GM21447 (cell line): ENCODE measurements at regions not wholly inside any gene's neighbourhood (a gene's known extent, or its start where the extent isn't known, plus 50 kb on each side); places are given as distances from the start of the nearest gene placed in this dataset.

Experiments
- ATAC-seq: cut with Tn5 transposase; IDR thresholded peaks from one replicate; pipeline ENCODE4 v1.9.1; 2021; ENCODE audit not compliant: unreplicated experiment

- ATAC-seq = no peak
Observed at GRCh38 chr2:2523461-2524347, 192.6 kb upstream of the MYT1L start.

- ATAC-seq = no peak
Observed at GRCh38 chr2:2520401-2520811, 189.3 kb upstream of the MYT1L start.

- ATAC-seq = no peak
Observed at GRCh38 chr2:2519381-2519780, 188.3 kb upstream of the MYT1L start.

GRCh38 chr2:2517399-2517798 lies 186.3 kb upstream of the MYT1L start:
- no peak for ATAC-seq

GRCh38 chr2:2516386-2516785 lies 185.3 kb upstream of the MYT1L start:
- no peak for ATAC-seq

- no peak for ATAC-seq
Observed at GRCh38 chr2:2512931-2513330, 181.9 kb upstream of the MYT1L start.

- ATAC-seq = no peak
Observed at GRCh38 chr2:2507417-2507997, 176.4 kb upstream of the MYT1L start.

GRCh38 chr2:2506536-2506935 lies 175.5 kb upstream of the MYT1L start:
- ATAC-seq = no peak

- no peak for ATAC-seq
Observed at GRCh38 chr2:2505604-2506003, 174.5 kb upstream of the MYT1L start.

GRCh38 chr2:2503864-2504418 lies 172.9 kb upstream of the MYT1L start:
- ATAC-seq = no peak

GRCh38 chr2:2502201-2502549 lies 171.1 kb upstream of the MYT1L start:
- no peak for ATAC-seq

GRCh38 chr2:2501454-2502200 lies 170.6 kb upstream of the MYT1L start:
- ATAC-seq = no peak

- no peak for ATAC-seq
Observed at GRCh38 chr2:2495606-2496005, 164.5 kb upstream of the MYT1L start.

GRCh38 chr2:2493496-2493895 lies 162.4 kb upstream of the MYT1L start:
- ATAC-seq = no peak

- ATAC-seq = no peak
Observed at GRCh38 chr2:2492800-2493199, 161.7 kb upstream of the MYT1L start.

- ATAC-seq = no peak
Observed at GRCh38 chr2:2491964-2492363, 160.9 kb upstream of the MYT1L start.

- no peak for ATAC-seq
Observed at GRCh38 chr2:2484301-2484700, 153.2 kb upstream of the MYT1L start.

- no peak for ATAC-seq
Observed at GRCh38 chr2:2482851-2483250, 151.8 kb upstream of the MYT1L start.

- ATAC-seq = no peak
Observed at GRCh38 chr2:2472881-2473280, 141.8 kb upstream of the MYT1L start.

GRCh38 chr2:2472044-2472443 lies 141.0 kb upstream of the MYT1L start:
- no peak for ATAC-seq

- no peak for ATAC-seq
Observed at GRCh38 chr2:2466534-2466933, 135.5 kb upstream of the MYT1L start.

- no peak for ATAC-seq
Observed at GRCh38 chr2:2464643-2465042, 133.6 kb upstream of the MYT1L start.
